ENCODE measurements at regions not wholly inside any gene's neighbourhood (a gene's known extent, or its start where the extent isn't known, plus 50 kb on each side); places are given as distances from the start of the nearest gene placed in this dataset.
"Not testable (repeated sequence)": the region's sequence is repeated elsewhere in the genome, so short reads cannot be mapped to it uniquely, and the experiment has no call there.

- no peak for DNase-seq
Observed at GRCh38 chr14:58954901-58955861, 233.3 kb upstream of the DAAM1 start.

GRCh38 chr14:58961045-58961731 lies 227.3 kb upstream of the DAAM1 start:
- DNase-seq: no peak

GRCh38 chr14:58963873-58964597 lies 224.4 kb upstream of the DAAM1 start:
- no peak for DNase-seq

- no peak for DNase-seq
Observed at GRCh38 chr14:58964598-58964928, 223.9 kb upstream of the DAAM1 start.

GRCh38 chr14:58965601-58966000 lies 222.9 kb upstream of the DAAM1 start:
- DNase-seq: no peak

- DNase-seq: no peak
Observed at GRCh38 chr14:58966997-58967396, 221.5 kb upstream of the DAAM1 start.

GRCh38 chr14:58969951-58970751 lies 218.3 kb upstream of the DAAM1 start:
- no peak for DNase-seq

GRCh38 chr14:58972233-58973017 lies 216.0 kb upstream of the DAAM1 start:
- no peak for DNase-seq

GRCh38 chr14:58977366-58977765 lies 211.1 kb upstream of the DAAM1 start:
- DNase-seq: no peak

GRCh38 chr14:58978343-58978742 lies 210.1 kb upstream of the DAAM1 start:
- DNase-seq: no peak

GRCh38 chr14:58979325-58979724 lies 209.1 kb upstream of the DAAM1 start:
- peak in 1 of 2 experiments; percentile 39 for DNase-seq

- no peak for DNase-seq
Observed at GRCh38 chr14:58981840-58982239, 206.6 kb upstream of the DAAM1 start.

- DNase-seq: no peak
Observed at GRCh38 chr14:58985786-58986185, 202.7 kb upstream of the DAAM1 start.

- DNase-seq: no peak
Observed at GRCh38 chr14:58987591-58987990, 200.9 kb upstream of the DAAM1 start.

- no peak for DNase-seq
Observed at GRCh38 chr14:58992935-58993334, 195.5 kb upstream of the DAAM1 start.

- no peak for DNase-seq
Observed at GRCh38 chr14:58994130-58994529, 194.3 kb upstream of the DAAM1 start.

- DNase-seq: no peak
Observed at GRCh38 chr14:59004012-59004411, 184.5 kb upstream of the DAAM1 start.

GRCh38 chr14:59006179-59006578 lies 182.3 kb upstream of the DAAM1 start:
- not testable (repeated sequence) for DNase-seq

GRCh38 chr14:59009967-59010366 lies 178.5 kb upstream of the DAAM1 start:
- DNase-seq: no peak

GRCh38 chr14:59013672-59014298 lies 174.7 kb upstream of the DAAM1 start:
- DNase-seq: no peak

- no peak for DNase-seq
Observed at GRCh38 chr14:59015482-59015881, 173.0 kb upstream of the DAAM1 start.

Data from NCI-H2081 (cell line).